GM21737 (cell line): ENCODE measurements at regions not wholly inside any gene's neighbourhood (a gene's known extent, or its start where the extent isn't known, plus 50 kb on each side); places are given as distances from the start of the nearest gene placed in this dataset.
"Not testable (repeated sequence)": the region's sequence is repeated elsewhere in the genome, so short reads cannot be mapped to it uniquely, and the experiment has no call there.

Source experiments
- ATAC-seq: cut with Tn5 transposase; IDR thresholded peaks from one replicate; pipeline ENCODE4 v1.9.1; 2021; ENCODE audit warnings: mild to moderate bottlenecking, moderate library complexity; ENCODE audit not compliant: unreplicated experiment

GRCh38 chr13:87972568-87972967 lies 301.4 kb downstream of the SLITRK5 start:
- no peak for ATAC-seq

DNA sequence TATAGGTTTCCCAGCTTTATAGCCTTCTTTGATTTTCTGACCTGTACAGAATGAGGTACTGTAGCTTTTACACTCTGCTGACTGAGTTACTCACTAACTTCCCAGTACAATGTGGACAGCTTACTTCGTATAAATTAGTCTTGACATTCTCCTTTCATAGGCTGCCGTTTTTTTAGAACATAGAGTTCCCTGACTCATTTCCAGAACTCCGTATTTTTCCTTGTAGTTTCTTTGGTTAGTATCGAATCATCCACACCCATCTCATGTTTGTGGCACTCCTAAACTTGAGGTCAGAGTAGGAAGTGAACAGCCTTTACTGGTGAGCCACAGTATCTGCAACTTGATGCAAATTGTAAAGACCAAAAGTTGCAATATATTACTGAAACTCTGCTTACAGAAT lies 303.9 kb downstream of the SLITRK5 start:
- ATAC-seq: no peak

DNA sequence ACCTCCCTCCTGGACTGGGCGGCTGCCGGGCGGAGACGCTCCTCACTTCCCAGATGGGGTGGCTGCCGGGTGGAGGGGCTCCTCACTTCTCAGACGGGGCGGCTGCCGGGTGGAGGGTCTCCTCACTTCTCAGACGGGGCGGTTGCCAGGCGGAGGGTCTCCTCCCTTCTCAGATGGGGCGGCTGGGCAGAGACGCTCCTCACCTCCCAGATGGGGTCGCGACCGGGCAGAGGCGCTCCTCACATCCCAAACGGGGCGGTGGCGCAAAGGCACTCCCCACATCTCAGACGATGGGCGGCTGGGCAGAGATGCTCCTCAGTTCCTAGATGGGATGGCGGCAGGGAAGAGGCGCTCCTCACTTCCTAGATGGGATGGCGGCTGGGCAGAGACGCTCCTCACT lies 305.5 kb downstream of the SLITRK5 start:
- not testable (repeated sequence) for ATAC-seq

DNA sequence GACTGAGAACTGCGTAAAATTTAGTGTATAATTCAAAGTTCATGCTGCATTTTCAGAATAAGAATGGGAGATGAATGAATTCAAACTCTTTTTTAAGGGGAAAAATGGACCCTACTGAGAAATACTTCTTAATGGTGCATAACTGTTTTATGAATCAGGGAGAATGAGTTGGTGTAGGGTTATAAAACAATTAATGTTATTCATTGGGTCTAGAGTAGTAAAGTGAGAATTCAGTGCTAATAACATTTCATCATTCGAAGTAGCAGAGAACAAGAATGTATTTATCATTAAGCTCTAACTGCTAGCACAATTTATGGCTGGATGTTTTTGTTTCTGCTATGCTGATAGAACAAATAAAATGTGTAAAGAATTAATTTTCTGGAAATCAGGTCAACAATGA lies 310.2 kb downstream of the SLITRK5 start:
- no peak for ATAC-seq

DNA sequence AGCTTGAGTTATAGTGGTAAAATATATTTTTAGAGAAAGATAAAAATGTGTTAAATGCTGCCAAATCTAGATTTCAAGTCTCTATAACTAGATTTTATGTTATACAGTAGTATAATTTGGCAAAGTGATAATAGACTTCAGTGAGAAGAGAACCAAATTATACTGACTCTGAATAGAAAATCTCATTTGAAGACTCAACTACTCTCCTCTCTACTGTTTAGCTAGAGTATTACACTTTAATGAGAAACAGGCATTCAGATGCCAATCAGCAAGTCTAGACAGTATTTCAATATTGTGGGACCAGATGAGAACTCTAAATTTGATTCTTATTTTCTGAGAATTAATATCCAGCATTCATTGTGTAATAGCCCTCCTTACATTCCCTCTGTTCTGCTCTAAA lies 311.2 kb downstream of the SLITRK5 start:
- ATAC-seq: no peak

GRCh38 chr13:87986639-87987250 lies 315.6 kb downstream of the SLITRK5 start:
- no peak for ATAC-seq

GRCh38 chr13:87998081-87998480 lies 326.9 kb downstream of the SLITRK5 start:
- no peak for ATAC-seq

GRCh38 chr13:87999240-87999700 lies 328.1 kb downstream of the SLITRK5 start:
- no peak for ATAC-seq

DNA sequence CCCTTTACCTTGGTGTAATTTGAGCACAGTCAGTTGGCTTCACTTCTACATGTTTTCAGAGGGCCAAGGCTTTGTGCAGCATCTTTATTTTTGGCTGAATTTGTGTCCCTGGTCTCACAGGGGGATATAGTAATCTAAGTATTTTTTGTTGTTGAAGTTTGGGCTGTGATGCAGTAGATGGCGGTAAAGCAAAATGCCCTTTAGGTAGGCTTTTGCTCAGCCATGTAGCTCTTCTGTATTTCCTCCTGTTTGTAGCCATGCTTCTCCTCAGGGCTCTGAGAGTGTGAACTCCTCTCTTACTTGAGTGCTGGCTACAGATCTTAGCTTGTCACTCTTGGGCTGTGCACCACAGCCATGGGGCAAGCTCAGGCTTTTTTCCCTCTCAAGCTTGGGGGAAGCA lies 328.6 kb downstream of the SLITRK5 start:
- ATAC-seq: no peak

- ATAC-seq: no peak
These were observed 329.1 kb downstream of the SLITRK5 start for GRCh38 chr13:88000239-88000638.

GRCh38 chr13:88000787-88001186 lies 329.6 kb downstream of the SLITRK5 start:
- no peak for ATAC-seq

DNA sequence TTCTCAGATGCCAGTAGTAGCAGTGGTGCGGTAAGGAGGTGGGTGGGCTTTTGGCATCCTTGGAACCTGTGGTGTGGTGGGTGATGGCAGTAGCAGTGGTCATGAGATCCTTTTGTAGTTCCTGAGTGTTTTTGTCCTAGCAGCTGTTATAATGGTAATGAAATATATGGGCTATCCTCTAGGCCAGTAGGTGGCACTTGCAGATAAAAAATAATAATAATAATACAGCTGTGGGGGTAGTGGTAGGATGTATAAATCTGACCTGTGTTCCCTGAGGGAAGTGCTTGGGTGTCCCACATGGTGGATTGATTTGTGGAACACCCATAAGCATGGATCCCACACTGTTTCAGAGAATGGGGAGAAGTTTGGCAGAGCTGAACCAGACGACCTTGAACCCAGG lies 334.0 kb downstream of the SLITRK5 start:
- no peak for ATAC-seq

DNA sequence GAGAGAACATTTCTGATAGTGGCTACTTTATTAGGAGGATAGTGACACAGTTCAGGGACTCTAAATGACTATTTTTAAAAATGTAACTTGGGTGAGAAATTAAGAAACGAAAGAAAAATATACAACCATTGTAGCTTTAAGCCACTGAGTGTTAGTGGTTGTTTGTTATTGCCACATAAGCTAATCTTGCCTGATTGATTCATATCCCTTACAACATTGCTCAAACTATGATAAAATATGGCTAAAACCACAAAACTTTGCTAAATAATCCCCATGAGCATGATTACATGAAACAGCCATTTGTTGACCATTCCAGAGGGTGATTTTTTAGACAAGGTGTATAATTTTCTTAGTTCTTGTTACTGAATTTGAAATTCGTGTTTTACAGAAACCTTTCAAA lies 343.4 kb downstream of the SLITRK5 start:
- no peak for ATAC-seq

DNA sequence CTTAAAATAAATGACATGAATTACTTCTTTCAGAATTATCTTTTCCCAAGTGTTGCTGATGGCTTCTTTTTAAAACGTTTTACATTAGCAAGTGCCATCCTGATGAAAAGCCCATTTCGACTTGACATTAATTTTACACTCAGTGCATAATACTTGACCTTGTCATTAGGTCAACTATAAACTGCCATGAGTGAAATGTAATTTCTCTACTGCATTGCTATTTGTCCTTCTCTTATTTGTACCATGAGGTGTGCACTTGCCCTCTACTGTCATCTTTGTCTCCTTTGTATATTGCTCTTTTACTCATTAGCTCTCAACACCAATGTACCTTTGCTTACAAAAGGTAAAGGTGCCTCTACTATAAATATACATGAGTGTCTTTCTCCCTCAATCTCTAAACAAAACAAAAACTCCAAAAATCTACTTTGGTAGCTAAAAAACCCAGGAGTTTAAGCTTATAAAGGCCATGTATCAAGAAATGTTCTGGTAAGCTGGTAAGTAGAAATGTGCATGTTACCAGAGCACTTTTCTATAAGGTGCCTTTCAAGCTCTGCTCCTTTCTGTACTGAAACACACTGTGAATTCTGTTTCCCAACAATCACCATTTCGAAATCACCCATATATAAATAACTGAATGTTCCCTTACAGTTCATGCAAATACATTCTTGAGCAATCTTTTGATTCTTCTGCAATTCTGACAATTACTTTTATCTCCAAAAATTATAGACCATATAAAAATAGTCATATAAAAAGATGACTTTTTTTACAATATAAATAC lies 351.4 kb downstream of the SLITRK5 start:
- no peak for ATAC-seq

GRCh38 chr13:88026241-88026640 lies 355.1 kb downstream of the SLITRK5 start:
- no peak for ATAC-seq

DNA sequence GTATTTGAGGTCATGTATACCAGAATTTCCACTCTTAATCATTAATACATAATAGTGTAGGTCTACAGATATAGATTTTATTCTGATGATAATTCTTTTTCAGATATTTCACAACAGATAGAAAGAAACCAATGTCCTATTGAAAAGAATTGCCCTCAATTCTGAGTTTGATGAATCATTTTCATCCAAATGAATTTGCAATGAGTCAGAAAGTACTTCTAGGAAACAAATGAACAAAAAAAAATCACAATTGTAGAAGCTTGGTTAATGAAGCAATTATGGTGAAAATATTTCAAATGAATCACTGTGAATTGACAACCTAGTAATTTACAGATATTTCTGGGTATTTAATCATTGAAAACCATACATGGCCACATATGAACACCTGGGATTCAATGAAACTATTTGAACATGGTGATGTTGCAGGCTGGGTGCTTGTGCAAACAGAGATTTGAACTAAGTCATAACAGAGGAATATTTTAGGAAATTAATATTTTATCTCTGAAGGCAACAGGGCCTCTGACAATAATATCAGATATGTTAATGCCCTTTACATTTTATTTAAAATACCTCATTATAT lies 360.9 kb downstream of the SLITRK5 start:
- no peak for ATAC-seq

- not testable (repeated sequence) for ATAC-seq
These were observed 365.0 kb downstream of the SLITRK5 start for GRCh38 chr13:88036205-88036604.

GRCh38 chr13:88042489-88042888 lies 371.3 kb downstream of the SLITRK5 start:
- no peak for ATAC-seq

DNA sequence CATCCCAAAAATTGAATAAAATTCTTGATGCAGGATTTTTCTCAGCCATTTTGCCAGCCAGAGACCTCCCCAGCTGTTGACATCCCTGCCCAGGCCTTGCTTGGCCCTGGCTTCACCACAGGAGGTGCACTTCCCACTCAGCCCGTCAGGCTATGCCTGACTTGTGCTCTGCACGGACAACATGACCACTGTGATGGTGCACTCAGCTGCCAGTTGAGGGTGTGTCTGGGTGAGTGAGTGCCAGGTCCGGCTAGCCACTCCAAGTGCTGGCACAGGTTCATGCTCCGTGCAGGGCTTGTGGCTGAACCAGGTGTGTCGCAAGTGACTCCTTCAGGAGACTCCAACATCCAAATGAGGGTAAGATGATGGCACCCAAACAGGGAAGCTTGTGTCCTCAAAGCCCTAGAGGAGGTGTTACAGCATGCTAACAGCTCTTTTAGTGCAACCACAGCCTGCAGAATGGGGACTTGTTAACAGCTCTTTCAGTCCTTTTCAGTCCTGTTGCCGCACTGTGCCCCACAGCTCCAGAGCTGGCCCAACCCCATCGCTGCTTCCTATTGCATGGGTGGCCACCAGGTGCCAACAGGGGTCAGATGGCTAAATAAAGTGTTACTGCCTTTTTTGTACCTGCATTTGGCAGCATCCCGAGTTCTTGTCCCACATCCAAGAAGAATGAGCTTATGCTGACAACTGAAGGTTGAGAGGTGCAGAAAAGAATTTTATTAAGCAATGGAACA lies 380.7 kb downstream of the SLITRK5 start:
- no peak for ATAC-seq

DNA sequence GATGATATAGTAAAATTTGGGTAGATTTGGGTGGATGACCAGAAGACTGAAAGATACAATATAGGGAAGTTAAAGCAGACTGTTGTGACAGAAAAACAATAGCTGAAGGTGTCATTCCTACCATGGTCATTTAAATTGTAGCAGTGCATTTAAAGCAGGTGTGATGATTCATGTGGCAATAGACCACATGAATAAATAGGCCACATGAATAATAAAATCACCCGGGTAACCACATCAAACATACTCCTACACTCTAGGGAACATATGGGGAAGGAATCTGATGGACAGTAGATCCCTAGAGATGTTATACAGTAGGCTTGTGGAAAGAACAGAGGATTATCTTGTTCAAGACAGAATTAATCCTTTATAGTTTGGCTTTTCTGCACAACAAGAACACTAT lies 392.6 kb downstream of the SLITRK5 start:
- ATAC-seq: no peak

GRCh38 chr13:88066847-88067246 lies 395.7 kb downstream of the SLITRK5 start:
- ATAC-seq: no peak

DNA sequence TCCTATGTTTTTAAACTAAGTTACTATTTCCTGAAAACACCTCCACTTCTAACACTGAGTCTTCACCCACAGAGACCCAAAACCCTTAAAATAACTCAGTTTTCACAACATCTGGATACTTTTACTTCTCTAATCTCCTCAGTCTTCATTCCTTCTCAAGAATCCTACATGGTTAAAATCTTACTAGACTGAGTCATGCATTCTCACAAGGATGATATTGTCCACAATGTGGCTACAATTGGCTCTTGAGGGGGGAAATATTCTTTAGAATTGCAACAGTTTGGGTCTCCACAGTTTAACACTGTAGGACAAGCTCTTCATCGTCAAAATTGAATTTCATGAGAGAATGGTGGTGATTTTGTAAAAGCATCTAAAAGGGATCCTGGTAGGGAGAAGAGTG lies 397.1 kb downstream of the SLITRK5 start:
- no peak for ATAC-seq
